GM18499 (cell line): ENCODE measurements at regions not wholly inside any gene's neighbourhood (a gene's known extent, or its start where the extent isn't known, plus 50 kb on each side); places are given as distances from the start of the nearest gene placed in this dataset.

Experiments used
- ATAC-seq: cut with Tn5 transposase; IDR thresholded peaks from one replicate; pipeline ENCODE4 v1.9.1; 2021; ENCODE audit warnings: moderate number of reproducible peaks; ENCODE audit not compliant: insufficient read depth, unreplicated experiment

DNA sequence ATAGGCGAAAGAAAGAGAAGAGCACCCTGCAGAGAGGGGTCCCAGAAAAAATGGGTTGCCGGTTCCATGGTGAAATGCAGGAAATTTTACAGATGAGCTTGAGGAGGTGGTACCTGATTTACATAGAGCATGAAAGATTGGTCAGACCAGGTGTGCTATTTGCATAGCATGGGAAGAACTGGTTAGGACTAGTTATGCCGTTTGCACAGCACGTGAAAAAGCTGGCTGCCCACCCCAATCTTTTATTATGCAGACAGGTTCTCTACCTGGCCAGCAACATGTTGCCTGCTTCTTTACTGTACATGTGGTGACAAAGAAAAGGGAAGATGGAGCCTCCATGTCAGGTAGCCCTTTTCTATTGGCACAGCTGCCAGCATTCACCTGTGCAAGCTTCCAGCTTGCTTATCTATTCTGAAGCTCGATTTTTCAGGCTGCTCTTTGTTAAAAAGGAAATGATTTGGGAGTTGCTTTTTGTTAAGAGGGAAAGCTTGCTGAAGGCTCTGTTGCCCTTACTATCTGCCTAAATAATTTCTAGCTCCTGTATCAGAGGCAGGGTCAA is 62.9 kb upstream of the ELK3 start:
- no peak for ATAC-seq

DNA sequence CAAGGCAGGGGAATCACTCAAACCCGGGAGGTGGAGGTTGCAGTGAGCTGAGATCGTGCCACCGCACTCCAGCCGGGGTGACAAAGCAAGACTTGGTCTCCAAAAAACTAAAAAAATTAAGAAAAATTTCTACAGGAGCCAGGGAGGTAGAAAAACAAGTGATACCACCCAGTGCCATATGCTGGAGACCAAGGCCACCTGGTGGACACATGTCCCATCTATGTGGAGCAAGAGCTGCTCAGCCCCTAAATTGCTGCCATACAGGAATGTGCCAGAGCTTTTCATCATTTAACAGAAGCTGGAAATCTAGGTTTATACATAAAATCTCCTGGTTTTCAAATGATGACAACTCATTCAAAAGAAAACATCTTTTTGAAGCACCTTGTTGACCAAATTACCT is 61.4 kb upstream of the ELK3 start:
- no peak for ATAC-seq

DNA sequence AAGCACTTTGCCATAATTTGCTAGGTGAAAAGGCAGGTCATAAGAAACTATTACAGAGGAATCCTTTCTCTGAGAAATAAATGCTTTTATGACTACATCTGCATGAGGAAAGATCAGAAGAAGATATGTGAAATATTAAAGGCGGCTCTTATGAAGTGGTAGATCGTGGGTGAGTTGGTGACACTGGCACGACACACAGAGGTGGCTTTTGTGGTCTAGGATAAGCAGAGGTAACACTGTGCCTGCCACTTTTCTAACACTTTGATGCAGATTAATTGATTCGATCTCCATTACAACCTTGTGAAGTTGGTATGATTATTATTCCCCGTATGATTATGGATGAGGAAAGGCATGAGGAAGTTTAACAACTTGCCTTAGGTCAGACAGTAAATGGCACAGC is 60.0 kb upstream of the ELK3 start:
- no peak for ATAC-seq

DNA sequence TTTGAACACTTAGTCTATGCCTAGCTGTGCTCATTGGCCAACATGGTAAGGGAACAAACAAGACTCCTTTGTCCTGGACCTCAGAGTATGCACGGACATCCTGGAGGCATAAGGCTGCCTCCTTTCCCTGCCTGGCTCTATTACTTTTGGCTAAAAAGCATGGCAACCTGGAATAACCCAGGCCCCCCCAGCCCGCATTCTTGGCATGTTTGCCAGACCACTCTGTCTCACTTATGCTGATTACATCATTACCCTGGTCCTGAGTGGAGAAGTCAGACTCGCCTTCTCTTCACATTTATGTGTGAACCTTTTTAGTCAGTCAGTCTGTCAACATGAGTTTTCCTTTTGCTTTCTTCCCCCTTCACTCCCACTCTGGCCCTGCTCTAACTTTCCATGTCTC is 58.0 kb upstream of the ELK3 start:
- no peak for ATAC-seq

DNA sequence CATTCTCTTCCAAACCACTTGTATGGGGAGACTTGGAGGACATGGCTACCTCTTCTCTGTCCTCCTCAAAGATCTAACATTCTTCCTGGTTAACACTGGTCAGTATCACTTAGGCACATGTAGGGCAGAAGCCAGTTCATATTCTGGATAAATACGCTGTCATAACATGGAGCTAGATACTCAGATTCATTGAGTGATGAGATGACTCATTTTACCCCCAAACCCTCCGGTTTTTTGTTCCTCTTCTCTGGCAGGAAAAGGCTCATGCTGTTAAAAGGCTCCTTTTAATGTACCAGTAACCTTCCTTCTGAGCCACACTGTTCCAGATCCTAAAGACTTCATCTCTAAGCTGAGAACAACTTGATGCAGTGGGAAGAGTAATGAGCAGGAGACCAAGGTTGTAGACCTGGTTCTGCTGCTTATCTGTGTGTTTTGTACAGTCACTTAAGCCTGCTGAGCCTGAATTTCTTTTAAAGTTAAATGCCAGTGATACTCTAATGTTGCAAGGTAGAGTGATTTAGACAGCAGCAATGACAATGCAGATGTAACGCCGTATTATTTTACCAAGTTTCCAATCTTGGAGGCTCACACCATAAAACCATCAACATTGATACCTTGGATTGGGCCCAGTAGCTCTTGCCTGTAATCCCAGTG is 57.3 kb upstream of the ELK3 start:
- no peak for ATAC-seq

DNA sequence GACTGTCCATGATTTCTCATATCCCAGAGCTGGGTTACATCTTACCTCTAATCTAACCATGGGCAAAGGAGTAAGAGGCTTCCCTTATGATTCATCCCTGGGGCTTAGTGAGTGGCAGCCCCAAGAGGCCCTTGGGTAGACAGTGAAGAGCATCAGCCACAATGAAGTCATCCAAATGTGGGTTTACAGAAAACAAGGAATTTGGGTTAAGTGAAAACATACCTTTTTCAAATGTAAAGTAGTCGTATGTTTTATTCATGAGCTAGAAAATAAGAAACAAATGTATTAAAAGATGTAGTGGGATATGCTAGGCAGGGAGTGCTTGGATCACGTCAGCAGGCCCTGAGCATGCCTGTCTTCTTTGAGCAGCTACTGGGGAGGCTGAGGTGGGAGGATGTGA is 54.0 kb upstream of the ELK3 start:
- ATAC-seq, result no peak

DNA sequence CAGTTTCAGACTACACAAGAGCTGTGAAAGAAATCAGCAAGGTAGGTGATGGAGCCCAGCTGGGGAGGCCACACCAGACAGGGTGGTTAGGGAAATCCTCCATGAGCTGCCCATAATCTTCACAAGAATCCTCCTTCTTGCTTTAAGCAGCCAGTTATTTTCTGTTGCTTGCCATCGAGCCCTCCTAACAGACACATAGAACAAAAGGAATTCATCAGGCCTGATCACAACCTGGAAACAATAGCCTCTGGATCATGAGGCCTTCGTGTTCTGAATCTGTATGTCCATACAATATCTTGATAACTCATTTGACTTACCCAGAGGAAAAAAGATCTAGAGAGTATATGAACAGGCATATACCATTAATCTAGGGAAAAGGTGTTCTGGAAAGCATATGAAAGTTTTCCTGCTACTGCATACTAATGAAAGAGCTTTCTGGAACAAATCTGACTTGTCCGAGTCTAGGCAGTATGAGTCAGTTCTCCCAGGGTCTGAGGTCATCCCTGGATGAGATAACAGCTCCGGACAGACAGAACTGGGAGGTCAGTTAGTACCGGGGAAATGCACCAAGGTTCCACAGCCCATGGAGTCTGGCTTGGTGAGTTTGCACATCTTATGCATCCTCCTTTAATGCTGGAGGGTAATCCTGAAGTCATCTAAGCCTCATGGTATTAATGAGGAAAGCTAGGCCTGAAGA is 52.8 kb upstream of the ELK3 start:
- ATAC-seq, result no peak

DNA sequence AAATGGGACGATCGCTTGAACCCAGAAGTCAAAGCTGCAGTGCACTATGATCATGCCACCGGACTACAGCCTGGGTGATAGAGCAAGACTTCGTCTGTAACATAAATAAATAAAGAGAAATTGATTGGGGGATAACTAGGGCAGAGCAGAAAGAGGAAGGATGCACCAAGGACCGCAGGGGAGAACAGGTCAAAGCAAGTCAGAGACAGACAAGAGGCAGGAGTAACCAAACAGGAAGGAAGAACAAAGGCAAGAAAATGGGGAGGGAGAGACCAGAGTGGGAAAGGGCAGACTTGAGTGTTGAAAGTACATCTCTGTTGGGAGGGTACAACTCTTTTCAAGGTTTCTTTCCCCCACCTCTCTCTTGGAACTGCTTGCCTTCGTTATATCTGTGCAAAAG is 50.8 kb upstream of the ELK3 start:
- no peak for ATAC-seq

DNA sequence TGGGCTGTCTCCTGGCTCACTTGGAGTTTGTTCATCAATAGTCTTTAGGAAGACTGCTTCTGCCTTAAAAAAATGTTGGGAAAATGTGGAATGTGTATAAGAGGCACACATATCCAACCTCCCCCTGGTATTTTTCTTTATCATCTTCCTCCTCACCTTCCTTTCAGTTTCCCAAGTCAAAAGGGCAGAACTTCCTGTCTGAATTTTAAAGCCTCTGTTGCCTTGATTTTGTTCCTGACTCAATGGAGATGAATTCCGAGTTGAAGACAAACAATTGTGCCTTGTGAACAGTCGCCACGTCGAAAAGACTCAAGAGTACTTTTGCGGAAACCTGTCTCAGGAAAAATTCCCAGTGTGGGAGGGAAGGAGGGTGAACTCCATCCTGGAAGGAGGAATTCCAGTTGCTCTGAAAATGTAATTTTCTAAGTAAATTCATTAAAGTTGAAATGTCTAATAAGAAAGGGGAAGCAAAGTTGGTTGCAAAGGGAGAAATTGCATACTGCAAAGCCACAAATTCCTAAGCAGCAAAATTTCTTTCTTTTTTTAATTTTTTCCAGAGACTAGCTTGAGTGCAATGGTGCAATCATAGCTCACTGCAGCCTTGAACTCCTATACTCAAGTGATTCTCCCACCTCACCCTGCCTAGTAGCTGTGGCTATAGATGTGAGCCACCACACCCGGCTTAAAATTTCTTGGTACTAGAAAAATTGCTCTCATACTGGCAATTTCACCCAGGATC is 50.2 kb upstream of the ELK3 start:
- no peak for ATAC-seq
